ENCODE measurements at regions not wholly inside any gene's neighbourhood (a gene's known extent, or its start where the extent isn't known, plus 50 kb on each side); places are given as distances from the start of the nearest gene placed in this dataset.
A peak's percentile ranks its signal among the peaks of the same experiment; 100 is the strongest.
"Not testable (repeated sequence)": the region's sequence is repeated elsewhere in the genome, so short reads cannot be mapped to it uniquely, and the experiment has no call there.

GRCh38 chr17:65320820-65321219 lies 183.7 kb downstream of the RGS9 start:
- DNase-seq = no peak
- Mint-ChIP-seq H3K27me3 (peaks cover 15% of the 10 kb centered on the region), H3K27ac (no peak overlapping the region), H3K4me1 (peaks cover 8% of the 10 kb centered on the region), H3K9me3 (no peaks in the 10 kb centered on the region), H3K4me3 (no peak overlapping the region), H3K36me3 (no peaks in the 10 kb centered on the region)
- ATAC-seq (ENCODE audit: low read depth) = no peak
- POLR2A ChIA-PET = no interaction called here

- DNase-seq = peak; percentile 36
- H3K4me1 Mint-ChIP-seq = peaks cover 14% of the 10 kb centered on the region
- no peaks in the 10 kb centered on the region for H3K9me3 Mint-ChIP-seq
- no peaks in the 10 kb centered on the region for H3K36me3 Mint-ChIP-seq
- POLR2A ChIA-PET = no interaction called here
- peaks cover 49% of the 10 kb centered on the region for H3K27me3 Mint-ChIP-seq
- ATAC-seq (ENCODE audit: low read depth) = no peak
- H3K27ac Mint-ChIP-seq = no peak overlapping the region
- H3K4me3 Mint-ChIP-seq = peak overlapping the region; percentile 53
Measured at GRCh38 chr17:65314212-65314611, 177.0 kb downstream of the RGS9 start.

GRCh38 chr17:65312718-65313377 lies 175.7 kb downstream of the RGS9 start:
- no peak for DNase-seq
- H3K4me1 Mint-ChIP-seq = peaks cover 14% of the 10 kb centered on the region
- no peak for ATAC-seq (ENCODE audit: low read depth)
- POLR2A ChIA-PET = interaction anchor here (0.6 kb wide), 1 partner anchor 1940 kb away, joined by 3 read pairs; no protein-coding TSS in a partner anchor
- no peaks in the 10 kb centered on the region for H3K36me3 Mint-ChIP-seq
- no peak overlapping the region for H3K4me3 Mint-ChIP-seq
- H3K27ac Mint-ChIP-seq = no peak overlapping the region
- H3K27me3 Mint-ChIP-seq = peaks cover 50% of the 10 kb centered on the region
- H3K9me3 Mint-ChIP-seq = no peaks in the 10 kb centered on the region

GRCh38 chr17:65311261-65311660 lies 174.1 kb downstream of the RGS9 start:
- POLR2A ChIA-PET = no interaction called here
- Mint-ChIP-seq H3K9me3 (no peaks in the 10 kb centered on the region), H3K27me3 (peaks cover 50% of the 10 kb centered on the region), H3K36me3 (no peaks in the 10 kb centered on the region), H3K4me1 (peaks cover 9% of the 10 kb centered on the region), H3K4me3 (no peak overlapping the region), H3K27ac (no peak overlapping the region)
- DNase-seq (no peak), ATAC-seq (ENCODE audit: low read depth) (no peak)

- no peak for ATAC-seq (ENCODE audit: low read depth)
Measured at GRCh38 chr17:65307961-65308316, 170.8 kb downstream of the RGS9 start.

GRCh38 chr17:65307081-65307960 lies 170.2 kb downstream of the RGS9 start:
- no peak for ATAC-seq (ENCODE audit: low read depth)
- no peak for DNase-seq
- H3K4me3 Mint-ChIP-seq = no peak overlapping the region
- H3K27ac Mint-ChIP-seq = no peak overlapping the region
- no peaks in the 10 kb centered on the region for H3K36me3 Mint-ChIP-seq
- H3K9me3 Mint-ChIP-seq = no peaks in the 10 kb centered on the region
- no peaks in the 10 kb centered on the region for H3K4me1 Mint-ChIP-seq
- peaks cover 34% of the 10 kb centered on the region for H3K27me3 Mint-ChIP-seq
- POLR2A ChIA-PET = no interaction called here

More at GRCh38 chr17:65307961-65308316, 170.8 kb downstream of the RGS9 start:
- Mint-ChIP-seq H3K27ac (no peak overlapping the region), H3K9me3 (no peaks in the 10 kb centered on the region), H3K36me3 (no peaks in the 10 kb centered on the region), H3K4me1 (peaks cover 1% of the 10 kb centered on the region), H3K27me3 (peaks cover 36% of the 10 kb centered on the region), H3K4me3 (no peak overlapping the region)
- POLR2A ChIA-PET = no interaction called here
- no peak for DNase-seq

- Mint-ChIP-seq H3K27ac (no peak overlapping the region), H3K4me3 (no peak overlapping the region), H3K36me3 (no peaks in the 10 kb centered on the region), H3K27me3 (peaks cover 26% of the 10 kb centered on the region), H3K4me1 (no peaks in the 10 kb centered on the region), H3K9me3 (no peaks in the 10 kb centered on the region)
- POLR2A ChIA-PET = no interaction called here
- no peak for ATAC-seq (ENCODE audit: low read depth)
- DNase-seq = no peak
Measured at GRCh38 chr17:65305778-65306177, 168.6 kb downstream of the RGS9 start.

- no peak overlapping the region for H3K4me3 Mint-ChIP-seq
- H3K4me1 Mint-ChIP-seq = no peaks in the 10 kb centered on the region
- no peaks in the 10 kb centered on the region for H3K36me3 Mint-ChIP-seq
- no peak for ATAC-seq (ENCODE audit: low read depth)
- H3K27ac Mint-ChIP-seq = no peak overlapping the region
- H3K9me3 Mint-ChIP-seq = no peaks in the 10 kb centered on the region
- no peak for DNase-seq
- H3K27me3 Mint-ChIP-seq = peaks cover 25% of the 10 kb centered on the region
- POLR2A ChIA-PET = no interaction called here
Measured at GRCh38 chr17:65305116-65305515, 167.9 kb downstream of the RGS9 start.

- H3K27me3 Mint-ChIP-seq = peaks cover 21% of the 10 kb centered on the region
- H3K27ac Mint-ChIP-seq; ATAC-seq (ENCODE audit: low read depth); DNase-seq; H3K4me3 Mint-ChIP-seq; H3K4me1 Mint-ChIP-seq; H3K9me3 Mint-ChIP-seq; H3K36me3 Mint-ChIP-seq: not testable (repeated sequence)
- POLR2A ChIA-PET = interaction anchor here (0.7 kb wide), 1 partner anchor 248 kb away, joined by 4 read pairs; no protein-coding TSS in a partner anchor
Measured at GRCh38 chr17:65301882-65302281, 164.7 kb downstream of the RGS9 start.

GRCh38 chr17:65301184-65301583 lies 164.0 kb downstream of the RGS9 start:
- no peak overlapping the region for H3K27ac Mint-ChIP-seq
- ATAC-seq (ENCODE audit: low read depth) (no peak), DNase-seq (no peak)
- no peaks in the 10 kb centered on the region for H3K4me1 Mint-ChIP-seq
- no peaks in the 10 kb centered on the region for H3K9me3 Mint-ChIP-seq
- H3K27me3 Mint-ChIP-seq = peaks cover 19% of the 10 kb centered on the region
- no peak overlapping the region for H3K4me3 Mint-ChIP-seq
- H3K36me3 Mint-ChIP-seq = no peaks in the 10 kb centered on the region
- POLR2A ChIA-PET = interaction anchor here (0.7 kb wide), 1 partner anchor 249 kb away, joined by 4 read pairs; no protein-coding TSS in a partner anchor

GRCh38 chr17:65297916-65298315 lies 160.7 kb downstream of the RGS9 start:
- H3K9me3 Mint-ChIP-seq = no peaks in the 10 kb centered on the region
- H3K4me3 Mint-ChIP-seq = no peak overlapping the region
- DNase-seq (no peak), ATAC-seq (ENCODE audit: low read depth) (no peak)
- POLR2A ChIA-PET = no interaction called here
- no peaks in the 10 kb centered on the region for H3K36me3 Mint-ChIP-seq
- H3K4me1 Mint-ChIP-seq = peaks cover 2% of the 10 kb centered on the region
- H3K27me3 Mint-ChIP-seq = peaks cover 16% of the 10 kb centered on the region
- no peak overlapping the region for H3K27ac Mint-ChIP-seq

- H3K4me1 Mint-ChIP-seq = peaks cover 5% of the 10 kb centered on the region
- no peaks in the 10 kb centered on the region for H3K36me3 Mint-ChIP-seq
- H3K4me3 Mint-ChIP-seq = no peak overlapping the region
- DNase-seq = no peak
- H3K9me3 Mint-ChIP-seq = no peaks in the 10 kb centered on the region
- H3K27me3 Mint-ChIP-seq = peaks cover 17% of the 10 kb centered on the region
- no peak for ATAC-seq (ENCODE audit: low read depth)
- POLR2A ChIA-PET = no interaction called here
- no peak overlapping the region for H3K27ac Mint-ChIP-seq
Measured at GRCh38 chr17:65297384-65297783, 160.2 kb downstream of the RGS9 start.

- POLR2A ChIA-PET = interaction anchor here (1.7 kb wide), 1 partner anchor 261 kb away, joined by 4 read pairs; no protein-coding TSS in a partner anchor
- Mint-ChIP-seq H3K4me1 (peaks cover 6% of the 10 kb centered on the region), H3K36me3 (no peaks in the 10 kb centered on the region)
Measured at GRCh38 chr17:65294181-65294719, 157.1 kb downstream of the RGS9 start.

More at GRCh38 chr17:65294181-65294719, 157.1 kb downstream of the RGS9 start:
- H3K27ac Mint-ChIP-seq = no peak overlapping the region
- peak; percentile 90 for ATAC-seq (ENCODE audit: low read depth)
- peak; percentile 58 for DNase-seq
- H3K4me3 Mint-ChIP-seq = no peak overlapping the region
- no peaks in the 10 kb centered on the region for H3K9me3 Mint-ChIP-seq
- peaks cover 8% of the 10 kb centered on the region for H3K27me3 Mint-ChIP-seq
